ENCODE measurements at regions not wholly inside any gene's neighbourhood (a gene's known extent, or its start where the extent isn't known, plus 50 kb on each side); places are given as distances from the start of the nearest gene placed in this dataset.
"Not testable (repeated sequence)": the region's sequence is repeated elsewhere in the genome, so short reads cannot be mapped to it uniquely, and the experiment has no call there.

DNA sequence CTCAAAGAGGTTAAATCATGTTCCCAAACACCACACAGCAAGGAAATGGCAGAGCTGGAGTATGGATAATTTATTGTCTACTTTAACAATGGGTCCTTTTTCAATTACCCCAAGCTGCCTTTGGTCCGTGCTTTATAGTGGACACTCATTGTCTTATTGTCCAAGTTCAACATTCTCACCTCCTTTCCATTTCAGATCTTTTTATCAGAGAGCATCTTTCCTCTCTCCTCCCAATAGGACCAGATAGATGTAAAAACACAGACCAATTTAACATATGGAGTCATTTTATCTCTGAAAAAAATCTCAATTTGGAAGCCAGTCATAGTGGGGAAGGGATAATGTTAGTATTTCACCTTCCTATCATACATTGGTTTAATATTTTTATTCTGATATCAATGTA, 83.5 kb upstream of the WAC start:
- DNase-seq, result no peak

DNA sequence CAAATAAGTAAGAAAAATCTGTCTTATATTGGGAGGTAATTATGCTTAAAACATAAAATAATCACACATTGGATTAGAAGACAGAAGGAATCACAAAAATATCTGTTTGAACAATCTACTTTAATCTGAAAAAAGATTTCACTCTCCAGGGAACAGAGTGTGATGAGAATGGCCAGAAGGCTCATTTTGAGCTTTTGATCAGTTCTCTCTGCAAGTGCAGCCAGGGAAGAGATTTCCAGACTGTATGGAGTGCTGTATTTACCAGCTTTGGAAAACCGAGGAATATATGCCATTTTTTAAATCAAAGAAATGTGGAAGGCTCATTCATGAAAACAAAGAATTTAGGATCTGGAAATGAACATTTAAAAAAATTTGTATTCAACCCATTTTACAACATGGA, 83.0 kb upstream of the WAC start:
- no peak for DNase-seq

DNA sequence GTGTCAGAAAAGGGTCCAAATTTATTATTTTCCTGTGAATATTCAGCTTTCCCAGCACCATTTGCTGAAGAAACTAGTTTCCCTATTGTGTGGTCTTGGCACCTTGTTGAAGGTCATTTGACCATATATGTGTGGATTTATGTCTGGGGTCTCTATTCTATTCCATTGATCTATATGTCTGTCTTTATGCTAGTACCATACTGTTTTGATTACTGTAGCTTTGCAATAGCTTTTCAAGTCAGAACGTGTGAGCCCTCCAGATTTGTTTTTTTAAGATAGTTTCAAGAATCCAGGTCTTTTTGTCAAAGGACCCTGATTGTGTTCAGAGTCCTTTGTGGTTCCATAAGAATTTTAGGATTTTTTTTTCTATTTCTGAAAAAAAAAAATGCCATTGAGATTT, 79.0 kb upstream of the WAC start:
- DNase-seq, result no peak

DNA sequence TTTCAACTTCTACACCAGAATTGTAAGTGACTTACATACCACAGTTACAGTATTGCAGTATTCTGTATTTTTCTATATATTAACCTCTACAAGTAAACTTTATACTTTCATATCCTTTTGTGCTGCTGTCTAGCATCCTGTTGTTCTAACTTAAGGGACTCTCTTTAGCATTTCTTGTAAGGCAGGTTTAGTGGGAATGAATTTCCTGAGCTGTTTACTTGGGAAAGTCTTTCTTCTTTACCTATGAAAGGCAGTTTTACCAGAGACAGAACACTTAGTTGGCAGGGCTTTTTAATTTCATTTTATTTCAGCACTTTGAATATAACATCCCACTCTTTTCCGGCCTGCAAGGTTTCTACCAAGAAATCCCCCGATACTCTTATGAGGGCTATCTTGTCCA, 75.8 kb upstream of the WAC start:
- no peak for DNase-seq

DNA sequence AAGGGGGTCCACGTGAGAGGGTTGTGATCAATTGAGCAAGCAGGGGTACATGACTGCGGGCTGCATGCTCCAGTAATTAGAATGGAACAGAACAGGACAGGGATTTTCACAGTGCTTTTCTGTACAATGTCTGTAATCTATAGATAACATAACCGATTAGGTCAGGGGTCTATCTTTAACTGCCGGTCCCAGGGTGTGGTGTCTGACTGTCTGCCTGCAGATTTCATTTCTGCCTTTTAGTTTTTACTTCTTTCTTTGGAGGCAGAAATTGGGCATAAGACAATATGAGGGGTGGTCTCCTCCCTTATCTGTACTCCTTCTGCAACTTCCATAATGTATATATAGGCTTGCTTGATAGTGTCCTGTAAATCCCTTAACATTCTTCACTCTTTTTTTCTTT, 75.0 kb upstream of the WAC start:
- not testable (repeated sequence) for DNase-seq

DNA sequence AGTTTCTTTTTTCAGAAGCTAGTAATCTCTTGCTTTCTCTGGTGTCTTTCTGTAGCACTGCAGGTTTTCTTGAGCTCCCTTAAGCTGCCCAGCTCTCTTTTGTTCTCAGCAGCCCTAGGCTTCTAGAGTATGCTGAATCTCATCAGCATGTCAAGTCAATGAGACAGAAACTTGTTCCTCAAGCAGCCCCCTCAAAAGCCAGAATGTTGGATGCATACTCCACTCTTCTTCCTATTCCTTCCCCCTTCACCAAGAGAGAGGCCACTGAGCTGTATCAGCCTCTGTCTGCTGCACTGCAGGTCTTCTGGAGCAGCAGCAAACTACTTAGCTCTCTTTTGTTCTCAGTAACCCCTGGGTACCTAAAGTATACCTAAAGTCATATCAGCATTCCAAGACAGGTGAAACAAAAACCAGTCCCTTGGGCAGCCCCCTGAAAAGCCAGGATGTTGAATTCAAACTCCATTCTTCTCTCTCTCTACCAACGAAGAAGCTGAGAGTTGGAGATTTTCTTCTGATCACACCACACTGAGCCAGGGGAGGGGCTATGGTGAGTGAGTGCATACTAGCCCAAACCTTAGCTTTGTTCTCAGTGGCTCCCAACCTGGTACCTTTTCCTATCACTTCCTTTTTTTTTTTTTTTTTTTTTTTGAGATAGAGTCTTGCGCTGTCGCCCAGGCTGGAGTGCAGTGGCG, 73.3 kb upstream of the WAC start:
- no peak for DNase-seq

DNA sequence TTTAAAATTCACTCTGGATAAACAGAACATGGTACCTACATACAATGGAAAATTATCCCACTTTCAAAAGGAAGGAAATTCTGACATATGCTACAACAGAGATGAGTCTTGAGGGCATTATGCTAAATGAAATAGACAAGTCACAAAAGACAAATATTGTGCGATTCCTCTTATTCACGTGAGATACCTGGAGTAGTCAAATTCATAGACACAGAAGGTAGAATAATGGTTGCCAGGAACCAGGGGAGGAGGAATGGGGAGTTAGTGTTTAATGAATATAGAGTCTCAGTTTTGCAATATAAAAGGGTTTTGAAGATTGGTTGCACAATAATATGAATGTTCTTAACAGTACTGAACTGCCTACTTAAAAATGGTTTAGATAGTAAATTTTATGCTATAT, 69.8 kb upstream of the WAC start:
- no peak for DNase-seq

DNA sequence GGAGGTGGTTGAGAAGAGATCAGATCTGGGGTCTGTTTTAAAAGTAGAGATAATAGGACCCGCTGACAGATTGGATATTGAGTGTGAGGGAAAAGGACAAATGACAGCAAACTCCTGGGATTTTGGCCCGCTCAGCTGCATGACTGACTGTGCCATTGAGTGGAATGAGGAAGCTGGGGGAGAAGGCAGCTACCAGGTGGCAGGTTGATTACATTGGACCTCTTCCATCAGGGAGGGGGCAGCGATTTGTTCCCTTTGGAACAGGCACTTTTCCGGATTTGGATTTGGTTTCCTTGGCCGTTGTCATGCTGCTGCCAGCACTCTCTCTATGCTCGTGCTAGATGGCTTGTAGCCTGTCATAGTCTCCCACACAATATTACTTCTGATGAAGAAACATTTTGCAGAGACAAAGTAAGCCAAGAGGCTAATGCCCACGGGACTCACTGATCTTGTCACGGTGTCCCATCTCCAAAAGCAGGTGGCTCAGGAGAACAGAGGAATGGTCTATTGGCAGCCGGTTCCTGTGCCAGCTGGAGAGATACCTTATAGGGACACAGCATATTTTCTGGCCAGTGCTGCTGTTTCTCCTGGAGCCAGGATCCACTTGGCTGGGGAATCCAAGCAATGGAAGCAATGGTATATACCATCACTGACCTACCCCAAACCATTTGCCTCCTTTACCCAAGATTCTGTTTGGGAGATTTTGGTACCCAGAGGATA, 69.1 kb upstream of the WAC start:
- no peak for DNase-seq

DNA sequence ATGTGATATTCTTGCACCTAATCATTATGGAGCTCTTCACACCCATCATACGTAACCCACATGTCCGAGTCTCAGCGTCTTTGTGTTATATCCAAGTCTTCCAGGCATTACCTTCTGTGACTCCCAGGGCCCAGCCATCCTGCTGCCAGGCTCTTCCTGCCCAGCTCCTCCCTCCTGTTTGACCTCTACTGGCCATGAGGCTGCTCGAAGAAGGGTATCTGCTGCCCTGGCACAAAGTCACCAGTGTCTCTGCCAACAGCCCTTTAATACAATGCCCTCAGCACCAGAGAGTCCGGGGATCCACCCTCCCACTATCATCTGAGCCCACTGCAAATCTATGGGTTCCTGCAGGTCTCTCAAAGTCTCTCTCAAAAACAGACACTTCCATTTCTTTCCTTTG, 65.3 kb upstream of the WAC start:
- DNase-seq, result no peak

DNA sequence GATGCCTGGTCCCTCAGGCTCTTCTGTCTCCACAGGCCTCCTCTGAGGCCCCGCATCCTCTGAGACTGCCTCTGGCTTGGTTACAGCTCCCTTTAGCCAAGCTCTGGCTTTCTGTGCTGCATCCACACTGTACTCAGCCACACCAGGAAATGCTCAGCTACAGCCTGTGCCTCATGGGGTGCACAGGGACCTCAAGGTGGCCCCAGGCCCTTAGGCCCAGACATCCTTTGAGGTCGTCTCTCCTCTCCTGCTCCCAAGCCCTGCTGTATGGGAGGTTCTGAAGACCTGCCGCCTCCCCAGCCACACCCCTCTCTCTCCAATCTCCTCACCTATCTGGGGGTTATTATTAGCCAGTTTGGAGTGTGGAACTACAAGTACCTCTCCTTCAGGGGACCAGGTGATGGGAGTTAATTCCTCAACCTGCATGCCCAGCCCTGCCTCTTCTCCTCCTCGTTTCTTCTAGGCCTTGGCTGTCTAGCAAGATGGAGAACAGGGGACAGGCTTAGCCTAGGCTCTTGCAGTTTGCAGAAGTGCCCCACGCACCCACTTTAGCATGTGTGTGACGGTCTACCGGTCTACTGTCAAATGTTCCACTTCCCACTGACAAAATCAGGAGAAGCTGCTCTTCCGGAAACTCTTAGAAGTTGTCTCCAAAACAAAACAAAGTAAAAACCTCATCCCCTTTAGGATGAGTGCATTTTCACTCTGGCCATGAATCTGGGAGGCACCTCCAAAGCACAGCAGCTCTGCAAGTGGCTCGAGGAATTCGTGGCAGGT, 64.0 kb upstream of the WAC start:
- no peak for DNase-seq

DNA sequence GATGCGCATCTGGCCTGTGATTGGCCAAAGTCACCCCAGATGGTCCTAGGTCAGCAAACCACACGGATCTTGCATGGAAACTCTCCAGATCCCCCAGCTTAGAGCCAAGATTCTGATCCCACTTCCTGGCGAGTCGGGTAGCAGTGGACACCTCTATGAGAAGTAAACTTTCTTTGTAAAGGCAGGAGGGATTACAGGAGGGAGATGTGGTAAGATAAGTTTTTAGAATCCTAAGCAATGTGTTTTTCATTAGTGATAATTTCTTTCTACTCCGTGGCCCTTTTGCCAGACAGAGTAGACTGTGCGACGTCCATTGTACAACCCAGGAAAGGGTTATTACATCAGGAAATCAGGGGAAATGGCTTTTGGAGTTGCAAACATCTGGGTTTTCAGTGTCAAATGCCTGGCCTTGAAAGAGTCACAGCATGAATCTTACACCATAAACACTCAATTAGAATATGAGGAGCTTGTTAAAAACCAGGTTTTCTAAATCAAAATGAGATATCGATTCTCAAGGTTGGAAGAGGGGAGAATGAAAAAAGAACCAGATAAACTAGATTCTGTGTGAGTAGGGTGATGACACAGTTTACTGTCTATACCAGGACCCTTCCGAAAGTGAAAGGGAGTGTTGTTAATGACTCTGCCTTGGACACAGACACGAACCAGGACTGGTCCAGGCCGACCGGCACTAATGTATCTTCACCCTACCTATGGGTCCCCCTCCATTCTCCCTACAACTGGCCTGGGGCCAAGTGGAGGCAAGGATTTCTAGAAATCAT, 61.9 kb upstream of the WAC start:
- DNase-seq, result no peak

DNA sequence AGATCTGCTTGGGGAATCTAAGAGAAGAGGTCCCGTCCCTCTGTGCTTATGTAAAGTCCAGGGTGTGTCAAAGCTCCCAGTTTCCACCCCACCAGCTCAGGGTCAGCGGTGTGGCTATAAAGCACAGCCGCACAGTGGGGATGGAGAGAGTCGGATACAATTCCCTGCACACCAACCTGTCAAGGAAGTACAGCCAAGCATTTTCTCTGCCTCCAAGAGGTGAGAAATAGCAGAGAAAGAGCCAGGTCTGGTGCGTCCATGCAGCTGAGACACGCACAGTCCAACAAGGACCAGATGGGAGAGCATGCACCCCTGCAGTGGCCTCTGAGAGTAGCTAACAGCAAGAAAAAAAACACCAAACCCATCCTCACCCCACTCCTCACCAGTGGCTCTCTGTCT, 61.3 kb upstream of the WAC start:
- no peak for DNase-seq

DNA sequence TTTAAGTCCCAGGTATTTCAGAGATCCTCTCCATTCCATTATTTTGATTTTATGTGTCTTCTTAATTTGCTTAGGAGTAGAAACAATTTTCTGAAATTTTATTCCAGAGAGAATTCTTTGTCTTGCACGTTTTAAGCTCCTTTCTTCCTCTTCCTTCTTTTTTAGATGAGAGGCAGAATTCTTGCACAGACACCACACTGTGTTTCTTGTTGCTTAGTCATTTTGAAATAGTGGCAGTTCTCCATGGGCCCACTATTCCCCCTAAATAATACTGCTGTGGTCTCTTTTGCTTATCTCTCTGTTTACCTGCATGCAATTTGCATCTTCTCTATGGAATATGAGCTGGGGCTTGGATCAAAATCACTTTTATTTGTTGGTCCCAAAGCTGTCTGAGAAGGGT, 54.3 kb upstream of the WAC start:
- DNase-seq, result no peak

DNA sequence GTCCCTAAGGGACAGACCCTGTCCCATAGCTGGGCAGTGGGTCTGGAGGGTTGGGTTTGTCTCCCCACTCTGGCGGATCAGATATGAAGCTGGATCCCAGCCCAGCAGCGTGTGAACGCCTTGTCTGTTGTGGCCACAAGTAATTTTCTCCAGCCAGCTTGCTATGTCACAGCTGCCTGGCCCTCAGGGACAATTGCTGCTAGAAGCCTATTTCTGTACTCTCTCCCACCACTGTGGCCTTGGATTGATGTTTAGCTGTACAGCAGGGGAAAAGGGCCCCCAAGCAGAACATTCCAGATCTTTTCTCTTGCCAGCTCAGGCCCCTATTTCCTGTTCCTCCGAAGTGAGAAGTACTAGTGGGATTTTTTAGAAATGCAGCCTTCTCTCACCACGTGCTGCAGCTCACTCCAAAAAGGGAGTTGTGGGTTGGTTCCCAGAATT, 53.5 kb upstream of the WAC start:
- no peak for DNase-seq

DNA sequence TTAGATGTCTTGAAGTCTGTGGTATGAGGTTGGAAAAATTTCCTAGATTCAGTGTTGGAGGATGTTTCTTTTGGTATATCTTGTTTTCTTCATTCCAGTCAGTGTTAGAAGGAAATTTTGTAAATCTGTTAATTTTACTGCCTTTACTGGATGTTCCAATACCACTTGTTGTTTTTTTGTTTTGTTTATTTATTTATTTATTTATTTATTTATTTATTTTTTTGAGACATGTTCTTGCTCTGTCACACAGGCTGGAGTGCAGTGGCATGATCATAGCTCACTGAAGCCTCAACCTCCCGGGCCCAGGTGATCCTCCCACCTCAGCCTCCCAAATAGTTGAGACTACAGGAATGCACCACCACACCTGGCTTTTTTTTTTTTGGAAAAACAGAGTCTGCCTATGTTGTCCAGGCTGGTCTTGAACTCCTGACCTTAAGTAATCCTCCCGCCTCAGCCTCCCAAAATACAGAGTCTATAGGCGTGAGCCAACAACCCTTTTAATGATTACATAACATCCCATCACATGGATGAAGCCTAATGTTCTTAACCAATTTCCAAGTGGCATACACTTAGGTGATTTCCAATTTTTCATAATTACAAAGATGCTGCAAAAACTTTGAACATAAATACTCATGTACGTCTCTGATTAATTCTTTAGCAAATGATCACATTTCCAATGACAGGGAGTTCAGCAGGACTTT, 52.8 kb upstream of the WAC start:
- DNase-seq, result no peak

DNA sequence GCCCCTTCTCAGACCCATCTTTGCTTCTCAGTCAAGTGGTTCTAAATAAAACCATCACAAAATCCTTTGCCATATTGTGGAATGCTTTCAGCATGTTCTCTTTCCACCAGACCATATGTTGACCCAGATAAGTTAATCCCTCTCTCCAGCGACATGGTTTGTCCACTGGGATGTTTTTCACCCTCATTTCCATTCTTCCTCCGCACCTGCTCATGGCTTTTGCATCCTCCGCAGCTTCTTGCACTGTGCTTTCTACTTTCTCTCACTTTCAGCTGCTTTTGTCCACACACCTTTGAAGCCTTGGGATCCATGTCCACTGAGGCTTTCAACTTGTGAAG, 52.3 kb upstream of the WAC start:
- DNase-seq, result no peak

DNA sequence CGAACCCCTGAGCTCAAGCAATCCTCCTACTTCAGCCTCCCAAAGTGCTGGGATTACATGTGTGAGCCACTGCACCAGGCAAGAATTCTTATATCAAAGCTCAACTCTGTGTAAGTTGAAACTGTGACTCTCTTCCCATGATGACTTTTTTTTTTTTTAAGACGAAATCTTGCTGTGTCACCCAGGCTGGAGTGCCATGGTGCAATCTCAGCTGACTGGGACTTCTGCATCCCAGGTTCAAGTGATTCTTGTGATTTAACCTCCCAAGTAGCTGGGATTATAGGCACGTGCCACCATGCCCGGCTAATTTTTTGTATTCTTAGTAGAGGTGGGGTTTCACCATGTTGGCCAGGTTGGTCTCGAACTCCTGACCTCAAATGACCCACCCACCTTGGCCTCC, 51.6 kb upstream of the WAC start:
- DNase-seq, result not testable (repeated sequence)

DNA sequence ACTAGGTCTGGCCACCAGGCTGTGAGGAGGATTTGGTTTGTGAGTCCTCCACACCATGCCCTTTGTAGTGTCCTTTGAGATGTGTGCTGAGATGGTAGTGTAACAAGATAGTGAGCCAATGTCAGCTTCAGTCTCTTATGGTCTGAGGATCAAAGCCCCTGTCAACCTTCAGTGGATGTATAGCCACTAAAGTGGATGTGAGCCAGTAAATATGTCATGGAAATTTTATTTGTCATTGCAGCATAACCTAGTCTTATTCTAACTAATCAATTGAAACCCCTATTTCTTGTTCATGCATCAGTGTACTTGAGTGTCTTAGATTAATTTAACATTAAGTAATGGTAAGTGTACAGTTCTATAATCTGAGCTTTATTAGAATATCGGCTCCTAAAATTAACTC, 51.0 kb upstream of the WAC start:
- DNase-seq, result no peak

Data from DMS153 (cell line).